ENCODE measurements at regions not wholly inside any gene's neighbourhood (a gene's known extent, or its start where the extent isn't known, plus 50 kb on each side); places are given as distances from the start of the nearest gene placed in this dataset.
"Not testable (repeated sequence)": the region's sequence is repeated elsewhere in the genome, so short reads cannot be mapped to it uniquely, and the experiment has no call there.

DNA sequence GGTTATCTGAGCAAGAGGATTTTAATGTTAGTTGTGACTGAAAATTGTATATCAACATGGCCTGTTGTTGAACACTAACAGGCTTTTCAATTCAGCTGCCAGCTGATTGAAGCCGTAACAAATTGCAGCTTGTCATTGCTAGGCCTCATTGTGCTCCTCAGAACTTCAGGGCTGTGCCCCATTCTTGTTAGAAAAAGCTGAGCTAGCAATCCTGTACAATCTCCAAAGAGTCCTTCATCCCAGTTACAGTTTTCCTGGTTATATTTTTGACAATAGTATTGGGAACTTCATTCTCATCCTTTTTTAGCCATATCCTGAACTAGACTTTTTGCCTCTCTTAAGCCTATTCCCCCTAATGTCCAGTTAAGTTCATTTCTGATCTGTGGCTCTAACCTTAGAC is 564.1 kb upstream of the ATXN7L3B start:
- Histone ChIP-seq H3K4me1 (ENCODE audit: insufficient read depth, low read length) (no peaks in the 10 kb centered on the region), H3K36me3 (ENCODE audit: insufficient read depth, low read length) (no peaks in the 10 kb centered on the region), H3K9me3 (ENCODE audit: control insufficient read depth, insufficient read depth, low read length) (no peaks in the 10 kb centered on the region), H3K9ac (ENCODE audit: low read depth, low read length) (no peak overlapping the region)

DNA sequence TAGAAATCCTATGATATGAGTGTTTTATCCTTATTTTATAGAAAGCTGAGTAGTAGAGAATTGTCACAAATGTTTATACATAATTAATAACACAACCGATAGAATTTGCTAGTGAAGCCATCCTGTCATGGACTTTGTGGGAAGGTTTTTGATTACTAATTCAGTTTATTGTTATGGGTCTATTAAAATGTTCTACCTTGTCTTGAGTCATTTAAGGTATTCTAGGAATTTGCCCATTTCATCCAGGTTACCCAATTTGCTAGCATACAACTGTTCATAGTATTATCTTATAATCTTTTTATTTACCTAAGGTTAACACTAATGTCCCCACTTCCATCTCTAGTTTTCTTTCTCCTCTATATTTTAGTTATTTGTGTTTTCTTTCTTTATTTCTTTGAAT is 553.1 kb upstream of the ATXN7L3B start:
- no peaks in the 10 kb centered on the region for H3K4me1 ChIP-seq (ENCODE audit: insufficient read depth, low read length)
- H3K36me3 ChIP-seq (ENCODE audit: insufficient read depth, low read length) = no peaks in the 10 kb centered on the region
- peaks cover 3% of the 10 kb centered on the region; the same call in 1 of the 2 replicates for H3K9me3 ChIP-seq (ENCODE audit: control insufficient read depth, insufficient read depth, low read length)
- no peak overlapping the region for H3K9ac ChIP-seq (ENCODE audit: low read depth, low read length)

DNA sequence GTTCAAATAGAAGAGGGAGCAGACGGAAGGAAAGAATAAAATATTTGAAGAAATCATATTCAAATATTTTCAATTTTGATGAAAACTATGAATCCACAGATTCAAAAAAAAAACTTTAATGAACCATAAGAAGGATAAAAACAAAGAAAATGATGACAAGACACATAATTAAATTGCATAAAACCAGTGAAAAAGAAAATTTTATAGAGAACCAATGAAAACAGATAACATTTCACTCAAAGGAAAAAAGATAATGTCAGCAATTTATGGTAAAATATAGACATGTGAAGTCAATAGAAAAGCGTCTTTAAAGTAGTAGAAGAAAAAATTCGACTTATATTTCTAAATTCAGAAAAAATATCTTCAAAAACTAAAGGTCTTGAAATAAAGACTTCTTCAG is 546.5 kb upstream of the ATXN7L3B start:
- Histone ChIP-seq H3K36me3 (ENCODE audit: insufficient read depth, low read length) (no peaks in the 10 kb centered on the region), H3K9ac (ENCODE audit: low read depth, low read length) (no peak overlapping the region), H3K9me3 (ENCODE audit: control insufficient read depth, insufficient read depth, low read length) (no peaks in the 10 kb centered on the region), H3K4me1 (ENCODE audit: insufficient read depth, low read length) (no peaks in the 10 kb centered on the region)

DNA sequence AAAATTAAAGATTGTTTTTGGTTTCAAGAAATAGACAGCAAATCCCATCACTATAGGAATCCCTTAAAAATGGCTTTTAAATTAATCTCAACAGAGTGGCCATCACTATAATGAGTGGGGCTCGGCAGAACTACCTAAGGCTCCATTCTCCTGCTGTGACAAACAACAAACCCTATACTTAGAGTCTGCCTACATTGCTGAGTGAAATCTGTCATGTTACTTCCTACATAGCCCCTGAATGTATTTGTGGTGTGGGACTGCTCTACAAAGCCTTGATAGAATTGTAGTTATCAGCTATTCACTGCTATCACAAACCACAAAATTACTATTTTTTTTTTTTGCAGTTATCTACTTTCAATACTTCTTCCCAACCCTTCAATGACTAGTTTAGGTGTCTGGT is 538.7 kb upstream of the ATXN7L3B start:
- Histone ChIP-seq H3K4me1 (ENCODE audit: insufficient read depth, low read length) (no peaks in the 10 kb centered on the region), H3K9me3 (ENCODE audit: control insufficient read depth, insufficient read depth, low read length) (no peaks in the 10 kb centered on the region), H3K9ac (ENCODE audit: low read depth, low read length) (no peak overlapping the region), H3K36me3 (ENCODE audit: insufficient read depth, low read length) (no peaks in the 10 kb centered on the region)

DNA sequence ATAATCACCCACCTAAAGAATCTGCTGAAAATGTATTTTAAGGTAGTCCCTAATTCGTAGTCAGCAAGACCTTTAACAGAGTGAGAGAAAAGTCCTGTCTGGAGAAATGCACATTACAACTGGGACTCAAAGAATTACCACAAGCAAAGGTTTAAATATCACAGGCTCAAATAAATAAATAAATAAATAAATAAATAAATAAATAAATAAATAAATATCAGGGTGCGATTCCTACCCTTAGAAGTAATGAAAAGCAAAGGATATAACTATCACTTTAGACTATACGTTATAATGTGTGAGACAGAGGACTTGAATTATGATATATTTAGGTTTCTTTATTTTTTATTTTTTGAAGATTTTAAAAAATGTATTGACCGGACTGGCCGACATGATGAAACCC is 522.5 kb upstream of the ATXN7L3B start:
- no peak overlapping the region for H3K9ac ChIP-seq (ENCODE audit: low read depth, low read length)
- H3K9me3 ChIP-seq (ENCODE audit: control insufficient read depth, insufficient read depth, low read length) = no peaks in the 10 kb centered on the region
- H3K36me3 ChIP-seq (ENCODE audit: insufficient read depth, low read length) = no peaks in the 10 kb centered on the region
- H3K4me1 ChIP-seq (ENCODE audit: insufficient read depth, low read length) = no peaks in the 10 kb centered on the region

DNA sequence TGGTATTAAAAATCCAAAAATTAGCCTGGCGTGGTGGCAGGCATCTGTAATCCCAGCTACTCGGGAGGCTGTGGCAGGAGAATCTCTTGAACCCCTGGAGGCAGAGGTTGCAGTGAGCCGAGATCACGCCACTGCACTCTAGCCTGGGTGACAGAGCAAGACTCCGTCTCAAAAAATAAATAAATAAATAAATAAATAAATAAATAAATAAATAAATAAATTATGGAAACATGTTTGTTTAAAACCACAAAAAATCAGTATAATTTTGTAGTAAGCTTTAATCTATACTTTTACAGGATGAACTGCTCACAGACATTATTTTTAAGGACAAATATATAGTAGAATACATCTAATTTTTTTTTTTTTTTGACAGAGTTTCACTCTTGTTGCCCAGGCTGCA is 521.3 kb upstream of the ATXN7L3B start:
- not testable (repeated sequence) for H3K4me1 ChIP-seq (ENCODE audit: insufficient read depth, low read length); H3K36me3 ChIP-seq (ENCODE audit: insufficient read depth, low read length); H3K9me3 ChIP-seq (ENCODE audit: control insufficient read depth, insufficient read depth, low read length); H3K9ac ChIP-seq (ENCODE audit: low read depth, low read length)

DNA sequence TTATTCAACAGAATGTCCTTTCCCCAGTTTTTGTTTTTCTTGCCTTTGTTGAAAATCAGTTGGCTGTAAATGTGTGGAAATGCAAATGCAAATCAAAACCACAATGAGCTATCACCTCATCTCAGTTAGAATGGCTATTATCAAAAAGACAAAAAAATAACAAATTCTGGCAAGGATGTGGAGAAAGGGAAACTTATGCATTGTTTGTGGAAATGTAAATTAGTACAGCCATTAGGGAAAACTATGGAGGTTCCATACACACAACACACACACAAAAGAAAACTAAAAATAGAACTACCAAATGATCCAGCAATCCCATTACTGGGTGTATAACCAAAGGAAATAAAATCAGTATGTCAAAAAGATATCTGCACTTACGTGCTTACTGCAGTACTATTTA is 518.8 kb upstream of the ATXN7L3B start:
- H3K36me3 ChIP-seq (ENCODE audit: insufficient read depth, low read length) = no peaks in the 10 kb centered on the region
- H3K9ac ChIP-seq (ENCODE audit: low read depth, low read length) = no peak overlapping the region
- H3K9me3 ChIP-seq (ENCODE audit: control insufficient read depth, insufficient read depth, low read length) = no peaks in the 10 kb centered on the region
- H3K4me1 ChIP-seq (ENCODE audit: insufficient read depth, low read length) = no peaks in the 10 kb centered on the region

DNA sequence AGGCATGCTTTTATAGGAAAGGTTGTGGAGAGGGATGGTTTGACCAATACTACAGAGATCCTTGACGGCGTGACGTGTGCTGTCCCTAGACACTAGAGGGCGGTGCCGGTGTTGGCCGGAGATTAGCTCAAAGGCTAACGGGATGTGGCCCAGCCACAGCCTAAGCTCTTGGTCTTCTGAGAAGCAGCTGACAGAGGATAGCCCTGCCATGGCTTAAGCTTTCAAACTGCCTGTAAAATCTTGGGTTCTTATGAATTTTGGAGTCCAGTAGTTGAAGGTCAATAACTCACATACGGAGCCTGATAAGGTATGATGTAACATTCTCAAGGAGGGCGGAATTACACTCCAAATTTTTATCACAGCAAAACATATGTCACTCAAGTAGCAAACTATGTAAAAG is 515.7 kb upstream of the ATXN7L3B start:
- Histone ChIP-seq H3K4me1 (ENCODE audit: insufficient read depth, low read length) (no peaks in the 10 kb centered on the region), H3K36me3 (ENCODE audit: insufficient read depth, low read length) (no peaks in the 10 kb centered on the region), H3K9ac (ENCODE audit: low read depth, low read length) (no peak overlapping the region), H3K9me3 (ENCODE audit: control insufficient read depth, insufficient read depth, low read length) (no peaks in the 10 kb centered on the region)

DNA sequence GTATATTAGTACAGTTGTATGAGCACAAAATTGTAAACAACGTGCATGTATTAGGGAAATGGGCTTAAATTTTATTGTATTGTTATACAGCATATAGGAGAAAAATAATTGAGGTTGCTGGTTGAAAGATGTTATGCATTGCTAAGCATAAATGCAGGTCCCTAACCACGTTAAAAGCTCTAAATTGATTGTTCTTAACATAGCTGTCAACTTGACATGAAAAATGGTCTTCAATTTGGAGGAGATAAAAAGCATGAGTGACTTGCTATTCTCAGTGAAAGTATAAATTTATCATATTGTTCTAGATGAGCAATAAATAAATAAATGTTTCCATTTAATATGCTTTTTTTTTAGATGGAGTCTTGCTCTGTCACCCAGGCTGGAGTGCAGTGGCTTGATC is 506.6 kb upstream of the ATXN7L3B start:
- Histone ChIP-seq H3K9me3 (ENCODE audit: control insufficient read depth, insufficient read depth, low read length) (no peaks in the 10 kb centered on the region), H3K4me1 (ENCODE audit: insufficient read depth, low read length) (no peaks in the 10 kb centered on the region), H3K9ac (ENCODE audit: low read depth, low read length) (no peak overlapping the region), H3K36me3 (ENCODE audit: insufficient read depth, low read length) (no peaks in the 10 kb centered on the region)

DNA sequence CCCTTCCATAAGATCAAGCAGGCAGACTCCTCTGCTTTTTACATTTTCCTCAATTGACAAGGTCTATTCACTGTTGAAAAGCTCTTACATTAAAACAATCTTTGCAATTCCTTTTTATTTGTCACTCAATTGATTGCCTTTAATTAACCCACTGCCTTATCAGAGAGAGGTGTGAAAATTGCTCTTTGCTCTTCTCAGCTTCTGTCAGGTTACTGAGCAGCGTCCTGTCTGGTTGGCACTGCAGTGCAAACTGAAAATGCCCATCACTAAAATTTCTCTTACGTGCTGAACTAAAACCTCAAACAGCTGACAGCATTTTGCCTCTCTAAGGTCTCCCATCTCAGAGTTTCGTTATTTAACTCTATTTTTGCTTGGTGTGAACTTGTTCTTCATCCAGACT is 504.1 kb upstream of the ATXN7L3B start:
- H3K9me3 ChIP-seq (ENCODE audit: control insufficient read depth, insufficient read depth, low read length) = no peaks in the 10 kb centered on the region
- H3K36me3 ChIP-seq (ENCODE audit: insufficient read depth, low read length) = no peaks in the 10 kb centered on the region
- no peaks in the 10 kb centered on the region for H3K4me1 ChIP-seq (ENCODE audit: insufficient read depth, low read length)
- no peak overlapping the region for H3K9ac ChIP-seq (ENCODE audit: low read depth, low read length)

DNA sequence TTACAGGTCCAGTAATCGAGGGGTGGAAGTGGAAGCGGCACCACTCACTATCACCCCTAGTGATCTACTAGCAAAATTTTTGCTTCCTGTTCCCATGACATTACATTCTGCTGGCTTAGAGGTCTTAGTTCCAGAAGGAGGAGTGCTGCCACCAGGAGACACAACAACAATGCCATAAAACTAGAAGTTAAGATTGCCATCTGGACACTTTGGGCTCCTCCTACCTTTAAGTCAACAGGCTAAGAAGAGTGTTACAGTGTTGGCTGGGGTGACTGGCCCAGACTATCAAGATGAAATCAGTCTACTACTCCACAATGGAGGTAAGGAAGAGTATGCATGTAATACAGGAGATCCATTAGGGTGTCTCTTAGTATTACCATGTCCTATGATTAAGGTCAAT is 498.5 kb upstream of the ATXN7L3B start:
- not testable (repeated sequence) for H3K36me3 ChIP-seq (ENCODE audit: insufficient read depth, low read length); H3K9me3 ChIP-seq (ENCODE audit: control insufficient read depth, insufficient read depth, low read length); H3K4me1 ChIP-seq (ENCODE audit: insufficient read depth, low read length); H3K9ac ChIP-seq (ENCODE audit: low read depth, low read length)

DNA sequence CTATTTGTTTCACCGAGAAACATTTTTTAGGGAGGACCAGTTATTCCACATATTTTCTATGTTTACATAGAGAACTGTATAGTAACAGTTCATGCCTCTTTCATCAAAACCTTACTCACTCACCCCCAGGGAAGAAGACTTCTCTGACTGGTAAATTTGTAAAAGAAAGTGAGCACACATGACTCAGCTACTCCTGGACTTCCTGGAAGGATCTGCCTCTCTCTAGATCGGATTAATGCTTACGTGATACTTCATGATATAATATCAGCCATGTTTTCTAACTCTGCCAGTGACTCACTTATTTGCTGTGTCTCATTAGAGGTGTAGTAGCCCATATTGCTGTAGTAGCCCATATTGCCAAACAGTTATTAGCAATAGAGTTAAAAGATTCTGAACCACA is 494.3 kb upstream of the ATXN7L3B start:
- no peaks in the 10 kb centered on the region for H3K36me3 ChIP-seq (ENCODE audit: insufficient read depth, low read length)
- no peak overlapping the region for H3K9ac ChIP-seq (ENCODE audit: low read depth, low read length)
- H3K9me3 ChIP-seq (ENCODE audit: control insufficient read depth, insufficient read depth, low read length) = peaks cover 4% of the 10 kb centered on the region; the same call in 1 of the 2 replicates
- no peaks in the 10 kb centered on the region for H3K4me1 ChIP-seq (ENCODE audit: insufficient read depth, low read length)

DNA sequence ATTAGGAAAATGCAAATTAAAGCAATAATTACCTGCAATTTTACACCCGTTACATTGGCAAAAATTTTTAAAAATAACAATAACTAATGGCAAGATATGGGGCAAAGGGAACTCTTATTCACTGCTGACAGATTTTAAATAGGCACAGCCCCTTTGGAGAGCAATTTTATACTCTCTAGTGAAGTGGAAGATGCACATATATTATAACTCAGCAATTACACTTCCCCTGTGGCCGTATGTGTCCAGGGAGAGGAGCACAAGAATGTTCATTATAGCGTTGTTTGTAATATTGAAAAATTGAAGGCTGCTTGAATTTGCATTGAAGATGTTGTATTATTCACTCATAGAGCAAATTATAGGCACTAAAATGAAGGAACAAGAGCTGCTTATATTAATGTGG is 488.3 kb upstream of the ATXN7L3B start:
- Histone ChIP-seq H3K9me3 (ENCODE audit: control insufficient read depth, insufficient read depth, low read length) (peaks cover 4% of the 10 kb centered on the region; the same call in 1 of the 2 replicates), H3K9ac (ENCODE audit: low read depth, low read length) (no peak overlapping the region), H3K4me1 (ENCODE audit: insufficient read depth, low read length) (peaks cover 10% of the 10 kb centered on the region; the same call in 1 of the 2 replicates), H3K36me3 (ENCODE audit: insufficient read depth, low read length) (no peaks in the 10 kb centered on the region)

DNA sequence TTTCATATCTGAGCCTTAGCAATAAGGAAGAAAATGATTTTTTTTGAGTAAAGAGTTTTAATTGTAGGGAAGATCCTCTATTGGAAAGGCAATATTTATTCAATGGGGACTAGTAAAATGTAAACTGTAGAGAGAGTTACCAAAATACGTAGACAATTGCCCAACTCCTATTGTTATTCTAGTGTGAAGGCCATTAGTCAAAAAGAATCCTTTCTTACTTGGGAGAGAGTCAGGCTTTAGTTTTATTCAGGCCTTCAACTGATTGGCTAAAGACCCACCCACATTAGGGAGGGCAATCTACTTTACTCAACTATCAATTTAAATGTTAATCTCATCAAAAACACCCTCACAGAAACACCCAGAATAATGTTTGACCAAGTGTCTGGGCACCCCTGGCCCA is 485.8 kb upstream of the ATXN7L3B start:
- Histone ChIP-seq H3K9me3 (ENCODE audit: control insufficient read depth, insufficient read depth, low read length) (no peaks in the 10 kb centered on the region), H3K9ac (ENCODE audit: low read depth, low read length) (no peak overlapping the region), H3K36me3 (ENCODE audit: insufficient read depth, low read length) (no peaks in the 10 kb centered on the region), H3K4me1 (ENCODE audit: insufficient read depth, low read length) (peaks cover 10% of the 10 kb centered on the region; the same call in 1 of the 2 replicates)

DNA sequence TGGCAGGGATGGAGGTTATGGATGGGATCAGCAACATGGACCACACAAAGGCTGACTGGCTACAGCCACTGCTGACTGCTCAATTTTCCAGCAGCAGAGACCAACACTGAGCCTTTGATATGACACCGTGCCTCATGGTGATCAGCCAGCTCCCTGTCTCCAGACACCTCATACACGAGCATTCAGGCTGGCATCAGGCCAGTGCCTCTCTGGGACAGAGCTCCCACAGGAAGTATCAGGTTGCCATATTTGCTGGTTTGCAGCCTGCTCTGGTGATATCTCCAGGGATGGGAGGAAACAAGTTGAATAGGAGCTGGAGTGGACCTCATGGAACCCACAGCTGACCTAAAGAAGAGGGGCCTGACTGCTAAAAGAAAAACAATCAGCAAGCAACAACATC is 471.2 kb upstream of the ATXN7L3B start:
- H3K36me3 ChIP-seq (ENCODE audit: insufficient read depth, low read length) = no peaks in the 10 kb centered on the region
- no peaks in the 10 kb centered on the region for H3K4me1 ChIP-seq (ENCODE audit: insufficient read depth, low read length)

DNA sequence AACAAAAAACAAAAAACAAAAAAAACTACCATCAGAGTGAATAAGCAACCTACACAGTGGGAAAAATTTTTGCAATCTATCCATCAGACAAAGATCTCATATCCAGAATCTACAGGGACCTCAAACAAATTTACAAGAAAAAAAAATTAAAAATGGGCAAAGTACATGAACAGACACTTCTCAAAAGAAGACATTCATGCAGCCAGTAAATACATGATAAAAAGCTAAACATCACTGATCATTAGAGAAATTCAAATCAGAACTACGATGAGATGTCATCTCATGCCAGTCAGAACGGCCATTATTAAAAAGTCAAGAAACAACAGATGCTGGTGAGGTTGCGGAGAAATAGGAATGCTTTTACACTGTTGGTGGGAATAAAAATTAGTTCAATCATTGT is 466.5 kb upstream of the ATXN7L3B start:
- no peaks in the 10 kb centered on the region for H3K4me1 ChIP-seq (ENCODE audit: insufficient read depth, low read length)
- H3K9ac ChIP-seq (ENCODE audit: low read depth, low read length) = no peak overlapping the region
- no peaks in the 10 kb centered on the region for H3K36me3 ChIP-seq (ENCODE audit: insufficient read depth, low read length)
- H3K9me3 ChIP-seq (ENCODE audit: control insufficient read depth, insufficient read depth, low read length) = no peaks in the 10 kb centered on the region

More for the DNA sequence above, 471.2 kb upstream of the ATXN7L3B start:
- H3K9me3 ChIP-seq (ENCODE audit: control insufficient read depth, insufficient read depth, low read length) = no peaks in the 10 kb centered on the region
- no peak overlapping the region for H3K9ac ChIP-seq (ENCODE audit: low read depth, low read length)

Data from ES-I3 (cell line).